ENCODE measurements at regions not wholly inside any gene's neighbourhood (a gene's known extent, or its start where the extent isn't known, plus 50 kb on each side); places are given as distances from the start of the nearest gene placed in this dataset.

DNA sequence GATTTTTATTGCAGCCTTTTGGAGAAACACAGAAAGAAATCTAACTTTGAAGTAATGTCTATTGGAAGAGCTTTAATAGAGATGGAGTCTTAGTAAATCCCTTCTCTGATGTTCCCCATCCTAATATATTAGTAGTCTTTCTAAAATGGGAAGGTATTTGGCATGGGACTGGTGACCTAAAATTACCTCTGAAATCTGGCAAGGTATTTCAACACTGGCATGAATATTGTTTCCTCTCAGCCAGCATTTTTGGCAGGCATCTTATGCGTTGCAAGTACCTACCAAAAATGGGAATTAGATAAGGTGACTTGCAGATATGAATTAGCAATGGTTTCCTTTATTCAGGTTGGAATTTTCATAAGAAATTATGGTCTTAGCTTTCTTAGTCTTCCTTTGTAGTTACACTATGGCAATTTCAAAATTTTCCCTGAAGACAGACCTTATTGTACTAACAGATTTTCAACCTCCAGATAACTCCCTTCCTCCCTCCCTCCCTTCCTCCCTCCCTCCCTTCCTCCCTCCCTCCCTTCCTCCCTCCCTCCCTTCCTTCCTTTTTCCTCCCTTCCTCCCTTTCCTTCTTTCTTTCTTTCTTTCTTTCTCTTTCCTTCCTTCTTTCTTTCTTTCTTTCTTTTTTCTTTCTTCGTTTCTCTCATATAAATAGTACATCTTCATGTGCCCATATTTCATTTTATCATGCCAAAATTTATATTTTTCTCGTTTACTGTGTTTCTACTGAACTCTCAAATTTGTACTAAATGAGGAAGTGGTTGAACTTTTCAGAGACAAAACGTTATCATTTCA, 168.2 kb upstream of the KCNMB2 start:
- Histone ChIP-seq H3K9me3 (ENCODE audit: insufficient read depth, low read depth) (peaks cover 2% of the 10 kb centered on the region; the same call in 1 of the 2 replicates), H3K27me3 (ENCODE audit: insufficient read depth, low read depth) (no peaks in the 10 kb centered on the region), H3K9me2 (ENCODE audit: insufficient read depth) (no peaks in the 10 kb centered on the region), H3K79me2 (ENCODE audit: low read depth) (no peaks in the 10 kb centered on the region), H3K27ac (no peak overlapping the region), H3K4me2 (no peak overlapping the region), H3F3A (ENCODE audit: insufficient read depth, low read depth) (no peaks in the 10 kb centered on the region), H3K4me3 (no peak overlapping the region), H2AFZ (no peak overlapping the region), H4K20me1 (ENCODE audit: insufficient read depth) (no peaks in the 10 kb centered on the region), H3K36me3 (ENCODE audit: low read depth) (no peaks in the 10 kb centered on the region), H3K4me1 (replicated peaks; ENCODE audit: insufficient read depth) (no peaks in the 10 kb centered on the region; the same call in 1 of the 2 replicates)
- CTCF ChIA-PET = no interaction called here
- intact Hi-C loops (cut with micrococcal nuclease; ENCODE audit: unreplicated experiment) = no loop called here
- POLR2A ChIA-PET (ENCODE audit: unreplicated experiment) = no interaction called here
- no peak for DNase-seq
- BruUV-seq (replicated peaks) = no TSS peak
- TF ChIP-seq EZH2 (IDR thresholded peaks at IDR 0.05; ENCODE audit: low read depth) = no peak
- TF ChIP-seq, protein P1, sequence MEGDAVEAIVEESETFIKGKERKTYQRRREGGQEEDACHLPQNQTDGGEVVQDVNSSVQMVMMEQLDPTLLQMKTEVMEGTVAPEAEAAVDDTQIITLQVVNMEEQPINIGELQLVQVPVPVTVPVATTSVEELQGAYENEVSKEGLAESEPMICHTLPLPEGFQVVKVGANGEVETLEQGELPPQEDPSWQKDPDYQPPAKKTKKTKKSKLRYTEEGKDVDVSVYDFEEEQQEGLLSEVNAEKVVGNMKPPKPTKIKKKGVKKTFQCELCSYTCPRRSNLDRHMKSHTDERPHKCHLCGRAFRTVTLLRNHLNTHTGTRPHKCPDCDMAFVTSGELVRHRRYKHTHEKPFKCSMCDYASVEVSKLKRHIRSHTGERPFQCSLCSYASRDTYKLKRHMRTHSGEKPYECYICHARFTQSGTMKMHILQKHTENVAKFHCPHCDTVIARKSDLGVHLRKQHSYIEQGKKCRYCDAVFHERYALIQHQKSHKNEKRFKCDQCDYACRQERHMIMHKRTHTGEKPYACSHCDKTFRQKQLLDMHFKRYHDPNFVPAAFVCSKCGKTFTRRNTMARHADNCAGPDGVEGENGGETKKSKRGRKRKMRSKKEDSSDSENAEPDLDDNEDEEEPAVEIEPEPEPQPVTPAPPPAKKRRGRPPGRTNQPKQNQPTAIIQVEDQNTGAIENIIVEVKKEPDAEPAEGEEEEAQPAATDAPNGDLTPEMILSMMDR (conservative IDR thresholded peaks at IDR 0.05) = no peak

DNA sequence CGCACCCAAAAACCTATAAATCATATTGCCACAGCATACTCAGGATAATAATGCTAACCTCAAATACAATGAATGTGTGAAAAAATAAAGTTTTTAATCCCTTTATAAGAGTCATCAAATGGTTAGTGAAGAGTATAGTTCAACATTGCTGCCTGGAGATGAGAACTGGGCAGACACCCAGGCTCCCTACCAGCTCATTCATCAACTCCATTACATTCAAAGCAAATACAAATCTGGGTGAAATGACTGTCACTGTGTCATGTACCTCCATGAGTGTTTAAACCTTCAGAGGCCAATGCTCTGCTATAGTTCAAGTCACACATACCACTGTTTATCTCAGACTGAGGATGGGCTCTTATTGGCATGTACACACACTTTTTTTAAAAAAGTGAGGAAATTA, 167.2 kb upstream of the KCNMB2 start:
- no peak overlapping the region for H2AFZ ChIP-seq
- H3K27ac ChIP-seq = no peak overlapping the region
- intact Hi-C loops (cut with micrococcal nuclease; ENCODE audit: unreplicated experiment) = no loop called here
- ChIA-PET POLR2A (ENCODE audit: unreplicated experiment) (no interaction called here), CTCF (no interaction called here)
- no peak for TF ChIP-seq EZH2 (IDR thresholded peaks at IDR 0.05; ENCODE audit: low read depth)
- TF ChIP-seq, protein P1 (conservative IDR thresholded peaks at IDR 0.05) = no peak
- H3K4me3 ChIP-seq = no peak overlapping the region
- no peak for DNase-seq
- no peak overlapping the region for H3K4me2 ChIP-seq
- BruUV-seq (replicated peaks) = no TSS peak
- no peaks in the 10 kb centered on the region; the same call in 1 of the 2 replicates for H3K4me1 ChIP-seq (replicated peaks; ENCODE audit: insufficient read depth)
- no peaks in the 10 kb centered on the region for H3K27me3 ChIP-seq (ENCODE audit: insufficient read depth, low read depth)
- no peaks in the 10 kb centered on the region for H3K79me2 ChIP-seq (ENCODE audit: low read depth)
- no peaks in the 10 kb centered on the region for H3K9me3 ChIP-seq (ENCODE audit: insufficient read depth, low read depth)
- no peaks in the 10 kb centered on the region for H3K9me2 ChIP-seq (ENCODE audit: insufficient read depth)
- no peaks in the 10 kb centered on the region for H3F3A ChIP-seq (ENCODE audit: insufficient read depth, low read depth)
- no peaks in the 10 kb centered on the region for H3K36me3 ChIP-seq (ENCODE audit: low read depth)
- H4K20me1 ChIP-seq (ENCODE audit: insufficient read depth) = no peaks in the 10 kb centered on the region

DNA sequence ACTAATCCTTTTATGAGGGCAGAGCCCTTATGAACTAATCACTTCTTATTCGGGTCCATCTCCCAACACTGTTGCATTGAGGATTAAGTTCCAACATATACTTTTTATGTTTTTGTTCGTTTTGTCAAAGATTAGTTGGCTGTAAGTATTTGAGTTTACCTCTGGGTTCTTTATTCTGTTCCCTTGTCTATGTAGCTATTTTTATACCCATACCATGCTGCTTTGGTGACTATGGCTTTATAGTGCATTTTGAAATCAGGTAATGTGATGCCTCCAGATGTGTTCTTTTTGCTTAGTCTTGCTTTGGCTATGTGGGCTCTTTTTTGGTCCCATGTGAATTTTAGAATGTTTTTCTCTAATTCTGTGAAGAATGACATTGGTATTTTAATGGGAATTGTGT, 166.4 kb upstream of the KCNMB2 start:
- intact Hi-C loops (cut with micrococcal nuclease; ENCODE audit: unreplicated experiment) = no loop called here
- no TSS peak for BruUV-seq (replicated peaks)
- POLR2A ChIA-PET (ENCODE audit: unreplicated experiment) = no interaction called here

More for the DNA sequence above, 166.4 kb upstream of the KCNMB2 start:
- no peaks in the 10 kb centered on the region; the same call in 1 of the 2 replicates for H3K4me1 ChIP-seq (replicated peaks; ENCODE audit: insufficient read depth)
- no peak for TF ChIP-seq EZH2 (IDR thresholded peaks at IDR 0.05; ENCODE audit: low read depth)
- TF ChIP-seq, protein P1 (conservative IDR thresholded peaks at IDR 0.05) = no peak
- H3F3A ChIP-seq (ENCODE audit: insufficient read depth, low read depth) = no peaks in the 10 kb centered on the region
- H3K27ac ChIP-seq = no peak overlapping the region
- no peaks in the 10 kb centered on the region for H3K9me2 ChIP-seq (ENCODE audit: insufficient read depth)
- H3K79me2 ChIP-seq (ENCODE audit: low read depth) = no peaks in the 10 kb centered on the region
- H3K4me2 ChIP-seq = no peak overlapping the region
- no peaks in the 10 kb centered on the region for H4K20me1 ChIP-seq (ENCODE audit: insufficient read depth)
- H3K27me3 ChIP-seq (ENCODE audit: insufficient read depth, low read depth) = no peaks in the 10 kb centered on the region
- no peak overlapping the region for H2AFZ ChIP-seq
- DNase-seq = no peak
- H3K36me3 ChIP-seq (ENCODE audit: low read depth) = no peaks in the 10 kb centered on the region
- CTCF ChIA-PET = no interaction called here
- H3K9me3 ChIP-seq (ENCODE audit: insufficient read depth, low read depth) = no peaks in the 10 kb centered on the region
- no peak overlapping the region for H3K4me3 ChIP-seq

Measured in PC-9 (cell line).